Cardiac fibroblast (primary cell): ENCODE measurements at regions not wholly inside any gene's neighbourhood (a gene's known extent, or its start where the extent isn't known, plus 50 kb on each side); places are given as distances from the start of the nearest gene placed in this dataset.

Experiments
- DNase-seq, 2 donors: peaks; one replicate each; pipeline versions ENCODE4 v3.0.0 to v3.0.0-alpha.2; 2010; ENCODE audit warnings: low read depth in 2 of 2
- H3K4me3 ChIP-seq, 2 donors: replicated peaks in 1 of 2; 1 replicate in 1 of 2; 2 replicates in 1 of 2; pipeline ENCODE4 v1.5.1; 2011; ENCODE audit warnings: low read depth in 2 of 2, low read length in 2 of 2, mild to moderate bottlenecking in 2 of 2, moderate library complexity in 1 of 2
- TF ChIP-seq, protein P1 (sequence below): IDR thresholded peaks from one replicate; pipeline ENCODE4 v1.5.1; 2011; ENCODE audit warnings: low read depth, mild to moderate bottlenecking, low read length, inconsistent platforms

DNA sequence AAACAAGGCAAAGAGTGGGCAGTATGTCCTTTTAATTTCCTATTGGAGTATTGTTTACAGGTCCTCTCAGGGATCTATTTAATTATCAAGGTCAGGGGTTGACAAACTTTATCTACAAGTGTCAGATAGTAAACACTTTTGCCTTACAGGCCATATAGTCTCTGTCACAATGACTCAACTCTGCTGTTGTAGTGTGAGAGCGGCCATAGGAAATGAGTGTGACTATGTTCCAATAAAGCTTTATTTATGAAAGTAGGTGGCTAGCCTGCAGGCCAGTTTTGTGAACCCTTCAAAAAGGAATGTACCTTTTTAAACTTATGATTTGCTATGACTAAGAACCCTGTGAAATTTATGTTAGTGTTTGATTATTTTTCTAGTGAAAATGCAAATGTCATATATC is 156.1 kb downstream of the GPAT3 start:
- no peak for DNase-seq
- TF ChIP-seq, protein P1, sequence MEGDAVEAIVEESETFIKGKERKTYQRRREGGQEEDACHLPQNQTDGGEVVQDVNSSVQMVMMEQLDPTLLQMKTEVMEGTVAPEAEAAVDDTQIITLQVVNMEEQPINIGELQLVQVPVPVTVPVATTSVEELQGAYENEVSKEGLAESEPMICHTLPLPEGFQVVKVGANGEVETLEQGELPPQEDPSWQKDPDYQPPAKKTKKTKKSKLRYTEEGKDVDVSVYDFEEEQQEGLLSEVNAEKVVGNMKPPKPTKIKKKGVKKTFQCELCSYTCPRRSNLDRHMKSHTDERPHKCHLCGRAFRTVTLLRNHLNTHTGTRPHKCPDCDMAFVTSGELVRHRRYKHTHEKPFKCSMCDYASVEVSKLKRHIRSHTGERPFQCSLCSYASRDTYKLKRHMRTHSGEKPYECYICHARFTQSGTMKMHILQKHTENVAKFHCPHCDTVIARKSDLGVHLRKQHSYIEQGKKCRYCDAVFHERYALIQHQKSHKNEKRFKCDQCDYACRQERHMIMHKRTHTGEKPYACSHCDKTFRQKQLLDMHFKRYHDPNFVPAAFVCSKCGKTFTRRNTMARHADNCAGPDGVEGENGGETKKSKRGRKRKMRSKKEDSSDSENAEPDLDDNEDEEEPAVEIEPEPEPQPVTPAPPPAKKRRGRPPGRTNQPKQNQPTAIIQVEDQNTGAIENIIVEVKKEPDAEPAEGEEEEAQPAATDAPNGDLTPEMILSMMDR, result no peak
- H3K4me3 ChIP-seq, result no peak overlapping the region

DNA sequence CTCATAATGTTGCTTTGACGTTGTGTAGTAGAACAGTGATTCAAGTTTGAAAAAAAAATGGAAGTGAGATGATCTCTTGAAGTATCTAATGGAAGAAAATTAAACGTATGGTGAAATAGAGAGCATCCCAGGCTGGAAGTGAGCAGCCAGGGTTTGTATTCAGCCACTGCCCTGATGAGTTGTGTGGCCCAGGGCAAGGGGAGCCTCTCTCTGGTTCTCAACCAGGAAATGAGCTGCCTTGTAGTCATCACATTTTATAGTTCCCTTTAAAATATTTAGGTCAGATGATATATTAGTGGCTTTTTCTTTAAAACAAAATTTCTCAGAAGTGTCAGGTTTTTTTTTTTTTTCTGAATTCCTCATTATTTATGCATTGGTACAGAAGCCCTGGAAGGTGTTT is 150.3 kb downstream of the GPAT3 start:
- TF ChIP-seq, protein P1, result no peak
- H3K4me3 ChIP-seq, result no peak overlapping the region
- no peak for DNase-seq

- no peak overlapping the region for H3K4me3 ChIP-seq
- no peak for DNase-seq
- TF ChIP-seq, protein P1, result no peak
These were observed 143.8 kb downstream of the GPAT3 start for GRCh38 chr4:83679692-83680091.

DNA sequence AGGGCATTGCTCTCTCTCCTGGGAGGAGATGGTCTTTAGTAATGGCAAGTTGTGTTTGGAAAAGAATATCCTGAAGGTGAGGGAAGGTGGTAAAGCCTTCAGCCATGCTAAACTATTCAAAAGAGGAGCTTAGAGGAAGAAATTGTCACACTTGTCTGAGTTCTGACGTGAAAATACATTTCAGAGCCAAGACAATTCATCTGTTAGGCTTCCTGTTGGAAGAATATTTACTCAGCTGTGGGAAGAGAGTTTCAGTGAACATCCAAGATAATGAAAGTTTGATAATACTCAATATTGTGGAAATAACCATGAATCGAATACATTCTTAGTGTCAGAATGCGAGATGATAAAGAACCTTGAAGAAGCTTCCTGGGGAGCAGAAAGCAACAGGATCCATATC is 143.3 kb downstream of the GPAT3 start:
- DNase-seq, result no peak
- TF ChIP-seq, protein P1, result no peak
- no peak overlapping the region for H3K4me3 ChIP-seq

DNA sequence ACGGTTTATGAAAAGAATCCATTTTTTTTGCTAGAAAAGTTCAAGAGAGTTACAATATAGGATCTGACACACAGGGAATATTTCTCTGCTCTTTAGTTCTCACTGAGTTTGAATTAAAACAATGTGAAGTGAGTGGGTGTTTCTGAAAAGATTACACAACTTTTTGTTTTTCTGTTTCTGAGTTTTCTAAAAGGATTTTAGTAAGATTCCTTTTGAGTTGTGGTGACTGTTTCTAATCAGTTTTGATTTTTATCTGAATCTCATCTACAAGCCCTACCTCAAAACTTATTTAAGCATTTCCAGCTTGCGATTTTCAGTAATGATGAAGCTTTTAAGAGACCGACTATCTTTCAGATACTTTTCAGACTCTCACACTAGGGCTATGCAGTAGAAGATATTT is 141.7 kb downstream of the GPAT3 start:
- no peak for DNase-seq
- no peak overlapping the region for H3K4me3 ChIP-seq
- TF ChIP-seq, protein P1, result no peak

DNA sequence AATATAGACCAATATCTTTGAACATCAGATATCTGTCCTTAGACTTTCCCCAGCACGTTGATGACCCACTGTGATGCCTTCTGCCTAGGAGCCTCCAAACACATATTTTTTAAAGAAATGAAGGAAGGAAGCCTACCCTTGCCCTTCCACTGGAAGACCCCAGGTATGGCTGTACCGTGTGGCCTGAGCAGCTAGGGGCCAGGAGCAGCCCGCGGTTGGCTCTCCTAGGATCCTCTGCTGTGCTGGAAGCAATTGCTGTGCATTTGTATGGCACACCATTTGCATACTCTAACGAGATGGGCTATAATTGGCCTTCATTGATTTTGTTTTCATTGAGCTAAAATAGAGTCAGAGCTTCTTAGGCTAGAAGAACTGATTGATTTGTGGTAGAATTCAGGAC is 128.8 kb downstream of the GPAT3 start:
- TF ChIP-seq, protein P1, result no peak
- no peak for DNase-seq
- no peak overlapping the region for H3K4me3 ChIP-seq

- DNase-seq, result no peak
These were observed 128.2 kb downstream of the GPAT3 start for GRCh38 chr4:83664071-83664470.

More at GRCh38 chr4:83664071-83664470, 128.2 kb downstream of the GPAT3 start:
- TF ChIP-seq, protein P1, result no peak
- no peak overlapping the region for H3K4me3 ChIP-seq
